HG02870 (cell line): ENCODE measurements at regions not wholly inside any gene's neighbourhood (a gene's known extent, or its start where the extent isn't known, plus 50 kb on each side); places are given as distances from the start of the nearest gene placed in this dataset.

Source experiments
- ATAC-seq: cut with Tn5 transposase; IDR thresholded peaks from one replicate; pipeline ENCODE4 v1.9.1; 2021; ENCODE audit warnings: mild to moderate bottlenecking, moderate library complexity; ENCODE audit not compliant: unreplicated experiment

DNA sequence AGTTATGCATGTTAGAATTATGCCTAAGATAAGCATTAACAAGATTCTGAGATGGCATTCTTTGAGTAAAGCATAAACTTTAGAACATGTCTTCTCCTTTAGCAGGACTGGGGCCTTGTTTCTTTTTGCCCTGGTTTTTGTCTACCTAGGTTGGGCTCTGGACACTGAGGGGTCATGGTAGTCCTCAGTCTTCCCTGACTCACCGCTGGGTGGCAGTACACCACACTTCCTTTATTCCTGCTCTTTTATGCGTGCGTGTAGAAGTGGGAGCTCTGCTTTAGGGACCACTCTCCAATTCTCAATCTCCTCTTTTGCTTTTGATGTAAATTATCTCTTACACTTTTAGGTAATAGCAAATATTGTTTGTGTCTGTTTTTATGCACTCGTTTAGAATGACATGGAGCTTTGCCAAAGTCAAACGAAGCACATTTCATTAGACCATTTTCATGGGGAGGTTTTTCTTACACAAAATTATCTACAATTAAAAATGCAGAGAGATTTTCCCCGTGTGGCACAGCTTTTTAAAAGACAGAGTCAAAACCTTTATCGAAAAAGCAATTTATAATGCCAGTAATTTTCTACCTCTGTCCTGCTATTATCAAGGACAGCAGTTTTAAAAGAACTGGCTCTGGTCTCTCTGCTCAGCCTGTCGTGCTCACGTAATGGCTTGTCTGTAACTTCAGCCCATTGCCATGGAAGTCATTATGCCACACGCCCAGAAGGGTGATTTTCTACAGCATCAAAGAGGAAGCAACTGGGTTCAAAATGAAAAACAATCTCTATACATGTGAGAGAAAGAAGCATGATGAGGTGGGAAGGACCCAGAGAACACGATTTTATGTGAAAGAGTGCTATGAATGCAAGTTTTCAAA is 413.9 kb downstream of the COG6 start:
- ATAC-seq, result peak; percentile 56

DNA sequence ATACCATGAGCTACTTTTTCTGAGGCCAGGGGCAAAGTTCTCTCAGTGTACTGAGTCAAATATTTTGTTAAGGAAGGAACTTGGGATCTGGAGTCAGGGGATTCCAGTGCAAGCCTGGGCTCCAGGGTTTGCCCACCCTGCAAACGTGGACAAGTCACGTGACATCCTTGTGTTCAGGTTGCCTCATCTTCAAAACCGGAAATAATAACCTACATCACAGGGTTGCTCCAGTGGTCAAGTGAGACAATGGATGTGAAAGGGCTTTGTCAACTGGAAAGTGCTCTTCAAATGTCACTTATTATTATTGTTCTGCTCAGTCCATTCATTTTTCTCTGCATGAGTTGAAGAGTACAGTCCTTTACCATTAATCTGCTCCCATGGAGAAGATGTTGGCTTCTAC is 414.9 kb downstream of the COG6 start:
- no peak for ATAC-seq

DNA sequence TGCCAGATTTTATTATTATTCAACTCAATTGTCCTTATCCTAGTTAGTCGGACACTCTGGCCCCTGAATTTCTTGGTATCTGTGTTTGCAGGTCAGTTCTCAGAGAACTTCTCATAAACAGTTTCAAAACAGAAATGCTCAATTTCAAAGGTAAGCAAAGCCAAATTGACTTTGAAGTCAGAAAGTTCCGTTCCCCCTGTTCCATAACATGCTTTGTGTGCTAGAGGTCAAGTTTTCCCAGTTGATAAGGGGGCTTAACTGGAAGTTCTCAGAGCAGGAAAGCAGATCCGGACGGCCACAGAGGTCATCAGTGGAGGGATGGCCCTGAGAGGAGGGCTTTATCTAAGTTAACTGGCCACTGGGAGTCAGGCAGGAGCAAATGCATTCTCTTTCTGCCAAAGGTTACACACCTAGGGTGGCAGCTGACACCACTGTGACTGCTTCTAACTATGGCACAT is 417.2 kb downstream of the COG6 start:
- ATAC-seq, result no peak

DNA sequence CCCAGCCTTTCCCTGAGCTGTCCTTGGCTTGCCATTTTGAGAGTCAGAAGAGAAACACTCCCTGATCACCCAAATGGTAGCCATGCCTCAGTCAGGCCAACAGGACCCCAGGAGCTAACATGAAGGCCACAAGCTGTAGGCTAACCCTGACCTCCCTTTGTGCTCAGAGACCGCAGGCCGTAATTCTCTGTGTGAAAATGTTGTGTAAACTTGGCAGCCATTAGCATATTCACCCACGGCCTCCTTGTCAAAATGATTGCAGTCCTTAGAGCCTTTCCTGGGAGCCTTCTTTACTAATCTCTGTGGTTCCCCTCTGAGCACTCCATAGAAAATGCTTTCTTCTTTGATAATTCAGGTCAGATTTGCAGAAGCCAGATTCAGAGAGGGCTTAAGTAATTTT is 418.9 kb downstream of the COG6 start:
- ATAC-seq, result no peak

DNA sequence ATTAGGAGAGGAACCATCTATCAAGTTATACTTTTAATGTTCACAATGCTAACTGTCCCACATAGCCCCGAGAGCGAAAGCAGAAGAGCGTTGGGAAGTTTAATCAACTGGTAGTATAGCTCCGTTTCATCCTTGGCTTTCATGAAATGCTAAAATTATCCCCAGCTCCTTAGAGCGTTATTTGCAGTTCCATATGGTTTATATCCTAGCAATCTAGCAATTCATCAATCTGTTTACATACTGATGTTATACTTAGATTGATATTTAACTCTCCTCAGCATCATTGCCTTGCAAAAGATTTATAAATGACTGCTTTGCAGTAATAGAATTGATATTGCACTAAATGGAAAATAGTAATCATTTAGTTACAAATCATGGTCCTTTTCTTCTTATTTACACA is 419.8 kb downstream of the COG6 start:
- ATAC-seq, result no peak

DNA sequence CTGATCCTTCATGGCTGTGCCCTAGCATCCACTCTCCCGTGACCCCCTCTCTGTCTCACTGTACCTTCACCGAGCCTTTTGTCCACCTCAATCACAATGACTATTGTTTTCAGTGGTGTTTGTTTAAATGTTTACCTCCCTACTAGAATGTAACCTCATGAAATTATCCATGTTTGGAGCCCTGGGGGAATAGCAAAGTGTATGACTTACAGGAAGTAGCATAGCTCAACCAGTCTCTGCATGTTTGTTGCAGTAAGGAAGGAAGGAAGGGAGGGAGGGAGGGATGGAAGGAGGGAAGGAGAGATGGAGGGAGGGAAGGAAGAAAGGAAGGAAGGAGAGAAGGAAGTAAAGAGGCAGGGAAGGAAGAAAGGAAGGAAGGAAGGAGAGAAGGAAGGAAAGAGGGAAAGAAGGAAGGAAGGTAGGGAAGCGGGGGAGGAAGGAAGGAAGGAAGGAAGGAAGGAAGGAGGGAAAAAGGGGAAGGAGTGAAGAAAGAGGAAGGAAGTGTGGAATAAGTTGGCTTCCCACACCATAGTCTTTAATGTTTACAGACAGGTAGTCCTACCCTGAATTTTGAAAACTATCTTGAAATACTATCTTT is 421.4 kb downstream of the COG6 start:
- ATAC-seq, result no peak

DNA sequence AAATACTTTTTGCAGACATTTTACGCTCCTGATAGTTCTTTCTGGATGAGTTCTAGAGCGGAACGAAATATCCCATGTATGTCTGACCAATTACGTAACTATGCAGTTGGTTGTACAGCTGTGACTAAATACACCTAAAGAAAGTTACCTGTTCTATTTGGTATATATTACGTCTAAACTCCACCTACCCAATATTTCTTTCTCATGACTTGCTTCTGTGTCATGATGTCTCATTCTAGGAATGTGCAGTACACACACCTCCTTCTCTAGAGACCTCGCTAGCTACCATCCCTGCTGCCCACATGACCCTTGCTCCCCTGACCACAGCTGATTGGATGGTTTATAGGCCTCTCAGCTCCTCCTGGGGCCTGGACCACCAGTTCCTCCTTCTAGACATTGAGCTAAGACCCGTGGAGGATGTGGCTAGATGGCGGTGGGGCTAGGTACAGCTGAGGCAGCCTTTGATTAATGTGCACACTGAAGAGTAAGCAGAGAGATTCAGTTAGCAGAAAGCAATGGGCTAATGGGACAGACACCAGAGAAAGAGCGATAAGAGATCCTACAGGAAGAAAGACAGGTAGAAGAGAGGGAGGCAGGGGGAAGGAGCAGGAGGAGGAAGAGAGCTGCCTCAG is 422.1 kb downstream of the COG6 start:
- ATAC-seq, result no peak

DNA sequence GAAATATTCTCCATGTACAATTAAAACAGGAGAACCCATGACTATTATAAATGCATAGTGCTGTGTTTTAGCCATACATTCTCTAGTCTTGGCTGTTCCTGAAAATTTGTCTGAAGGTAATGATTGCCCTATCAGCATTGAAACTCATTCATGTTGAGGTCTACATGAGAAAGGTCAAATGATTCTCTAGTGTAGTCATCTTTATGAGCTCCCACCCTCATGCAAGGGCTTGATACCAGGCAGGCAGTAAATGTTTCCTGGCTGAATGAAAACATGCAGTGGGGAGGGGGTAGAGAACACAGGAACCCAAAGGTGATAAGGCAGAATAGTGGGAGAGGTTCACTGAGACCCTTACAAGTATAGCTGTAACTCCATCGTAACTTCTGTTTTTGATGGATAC is 424.3 kb downstream of the COG6 start:
- ATAC-seq, result no peak

DNA sequence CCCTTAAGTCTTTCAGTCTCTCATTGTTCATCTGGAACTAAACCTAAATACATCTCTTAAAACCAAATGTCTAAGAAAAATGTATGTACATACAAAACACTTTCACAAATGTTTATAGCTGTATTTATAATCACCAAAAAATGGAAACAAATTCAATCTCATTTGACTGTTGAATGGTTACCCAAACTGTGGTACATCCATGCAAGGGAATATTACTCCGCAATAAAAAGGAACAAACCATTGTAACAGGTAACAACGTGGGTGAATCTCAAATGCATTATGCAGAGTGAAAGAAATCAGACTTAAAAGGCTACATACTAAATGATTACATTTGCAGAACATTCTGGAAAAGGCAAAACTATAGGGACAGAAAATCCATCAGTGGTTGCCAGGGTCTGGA is 425.2 kb downstream of the COG6 start:
- no peak for ATAC-seq

DNA sequence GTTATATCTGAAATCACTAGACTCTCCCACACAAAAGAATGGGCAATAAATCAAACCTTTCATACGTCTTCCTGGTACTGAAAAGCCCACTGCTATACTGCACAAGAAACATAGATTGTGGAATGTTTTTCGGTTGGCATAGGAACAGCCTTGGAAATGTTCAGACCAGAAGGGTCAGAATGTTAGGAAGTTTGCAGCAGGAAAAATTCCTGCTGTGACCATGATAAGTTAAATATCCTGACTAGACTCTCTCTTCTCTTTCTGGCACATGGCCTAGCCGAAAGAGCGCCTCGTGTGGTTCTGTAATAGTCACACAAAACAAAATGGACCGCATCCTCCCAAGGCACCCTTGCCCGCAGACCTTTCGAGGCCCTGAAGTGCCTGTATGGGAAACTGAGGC is 427.2 kb downstream of the COG6 start:
- ATAC-seq, result no peak

DNA sequence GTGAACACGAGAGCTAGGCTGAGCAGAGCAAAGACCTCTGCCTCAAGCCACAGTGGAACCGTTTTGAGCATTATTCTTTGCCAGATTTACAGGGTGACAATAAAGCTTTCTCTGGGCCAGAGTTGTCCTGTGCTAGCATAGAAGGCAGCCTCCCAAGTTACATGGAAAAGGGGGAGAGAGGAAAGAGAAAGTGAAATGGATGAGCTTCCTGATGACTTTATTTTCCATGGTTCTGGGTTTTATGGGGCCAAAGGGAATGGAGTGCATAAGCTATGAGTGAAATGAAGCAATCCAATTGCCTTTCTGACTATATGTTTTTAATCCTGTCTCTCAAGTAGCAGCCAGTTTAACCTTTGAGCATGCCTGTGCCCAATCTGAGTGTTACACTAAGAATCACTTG is 428.4 kb downstream of the COG6 start:
- no peak for ATAC-seq

DNA sequence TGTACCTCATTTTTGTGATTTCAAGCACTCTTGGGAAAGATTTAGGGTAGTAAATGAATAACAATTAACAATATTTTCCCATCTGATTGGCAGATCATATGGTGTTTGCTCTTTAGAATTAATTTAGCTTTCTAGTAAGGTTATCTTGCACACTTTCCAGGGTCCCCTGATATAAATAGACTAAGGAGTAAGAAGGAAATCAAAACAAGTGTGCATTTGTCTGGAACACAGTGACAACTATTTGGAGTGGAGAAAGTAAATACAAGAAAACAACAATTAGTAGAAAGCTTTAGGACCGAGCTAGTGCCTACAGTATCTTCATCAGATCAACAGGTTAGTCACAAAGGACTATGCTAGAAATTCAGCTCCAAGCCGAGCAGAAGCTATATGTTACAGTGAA is 429.5 kb downstream of the COG6 start:
- ATAC-seq, result no peak

DNA sequence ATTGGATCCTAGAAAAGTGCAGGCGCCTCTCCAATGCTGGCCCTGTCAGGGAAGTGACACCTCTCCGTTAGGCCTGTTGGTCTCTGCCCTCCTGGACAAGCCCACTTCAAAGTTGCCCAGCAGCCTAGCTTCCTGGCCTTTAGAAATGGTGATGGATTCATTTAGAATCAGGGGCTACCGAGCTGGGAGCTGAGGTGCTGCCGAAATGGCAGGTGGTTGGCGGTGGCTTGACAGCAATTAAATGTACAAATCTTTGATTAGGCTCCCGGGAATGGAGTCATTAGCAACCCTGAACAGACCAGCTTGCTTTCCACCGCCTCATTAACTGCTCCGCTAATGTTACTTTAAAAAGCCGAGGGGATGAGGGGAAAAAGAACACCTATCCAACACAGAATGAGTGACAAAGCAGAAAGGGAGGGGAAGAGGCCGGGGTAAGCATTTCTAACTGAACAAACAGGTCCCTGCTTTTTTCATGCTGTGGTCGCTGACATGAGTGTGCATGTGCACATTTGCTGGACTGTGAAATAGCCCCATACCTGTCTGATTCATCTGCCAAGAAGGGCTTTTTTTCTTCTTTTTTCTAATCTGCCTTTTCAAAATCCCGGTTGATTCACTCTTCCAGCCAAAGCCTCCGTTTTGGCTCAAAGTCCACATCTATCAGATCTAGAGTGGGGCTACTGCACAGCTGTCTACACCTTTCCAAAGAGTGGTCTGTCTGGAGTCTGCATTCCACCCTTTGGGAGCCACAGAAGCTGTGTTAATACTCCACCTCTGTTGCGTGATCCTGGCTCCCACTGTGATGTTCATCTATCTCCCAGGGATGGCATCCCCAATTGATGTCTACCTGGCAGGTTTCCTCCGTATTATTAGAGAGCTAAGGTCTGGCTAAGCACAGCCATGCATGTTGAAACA is 431.9 kb downstream of the COG6 start:
- ATAC-seq, result no peak

DNA sequence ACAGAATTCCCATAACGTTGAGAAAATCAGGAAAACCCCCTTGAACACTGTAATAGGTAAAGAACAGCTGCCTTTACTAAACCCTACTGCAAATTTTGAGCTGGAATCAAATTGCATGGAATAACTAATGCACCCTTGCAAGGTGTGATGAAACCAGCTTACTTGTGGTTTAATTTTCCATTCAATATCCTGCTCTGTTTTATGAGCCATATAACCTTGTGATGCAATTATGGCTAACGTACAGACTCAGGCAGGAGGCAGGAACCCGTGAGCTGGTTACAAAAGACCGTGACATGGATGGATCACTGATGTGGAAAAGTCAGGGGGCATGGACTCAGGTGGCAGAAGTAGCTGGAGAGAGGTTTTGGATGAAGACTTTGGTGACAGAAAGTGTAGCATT is 438.6 kb downstream of the COG6 start:
- ATAC-seq, result no peak

DNA sequence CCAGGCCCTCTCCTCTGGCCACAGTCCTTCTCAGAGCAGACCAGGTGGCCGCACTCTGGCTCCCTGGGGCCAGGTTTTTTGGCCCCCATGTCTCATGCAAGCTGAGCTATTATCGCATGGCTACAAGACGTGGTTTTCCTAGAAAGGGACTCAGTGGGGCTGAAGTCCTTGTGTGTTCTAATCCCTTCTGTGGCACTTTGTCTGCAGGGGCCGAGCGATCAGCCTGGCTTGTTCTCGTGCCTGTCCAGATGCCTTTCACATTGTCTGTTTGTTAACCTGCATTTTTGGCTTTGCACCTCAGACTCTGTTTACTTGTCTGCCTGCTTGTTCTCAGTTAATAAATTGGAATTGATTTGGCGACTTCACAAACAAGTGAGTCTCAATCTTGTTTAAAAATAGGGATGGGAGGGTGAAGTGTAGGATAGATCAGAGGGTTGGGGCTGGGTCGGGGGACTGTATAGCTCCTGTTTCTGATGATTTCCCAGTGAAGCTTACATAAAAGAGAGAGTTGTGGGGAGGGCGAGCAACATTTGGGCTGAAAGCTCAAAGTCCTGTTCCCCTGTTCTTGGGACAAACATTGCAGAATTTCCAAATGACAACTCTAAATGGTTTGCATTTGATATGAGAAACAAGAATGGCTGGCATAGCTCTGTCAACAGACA is 440.4 kb downstream of the COG6 start:
- ATAC-seq, result no peak

DNA sequence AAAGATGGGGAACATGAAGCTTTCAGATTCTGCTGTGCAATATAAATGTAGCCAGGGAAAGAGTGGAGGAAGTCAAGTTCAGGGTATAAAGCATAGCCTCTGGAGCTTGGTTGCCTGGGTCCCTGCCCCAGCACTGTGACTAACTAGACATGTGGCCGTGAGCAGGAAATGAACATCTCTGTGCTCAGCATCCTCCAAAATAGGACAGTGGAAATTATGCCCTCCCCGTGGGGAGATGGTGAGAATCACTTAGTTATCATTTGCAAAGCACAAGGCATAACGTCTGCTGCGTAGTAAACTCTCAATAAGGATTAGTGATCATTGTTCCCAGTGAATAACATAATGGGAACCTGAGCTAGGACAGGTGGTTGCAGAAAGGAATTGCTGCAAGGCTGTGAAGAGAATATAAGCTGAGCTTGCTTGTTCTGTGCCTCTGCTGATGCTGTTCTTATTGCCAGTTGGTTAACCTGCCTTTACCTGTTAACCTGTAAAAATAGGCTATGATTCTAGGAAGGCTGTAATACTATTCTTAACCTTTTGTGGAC is 441.0 kb downstream of the COG6 start:
- no peak for ATAC-seq

DNA sequence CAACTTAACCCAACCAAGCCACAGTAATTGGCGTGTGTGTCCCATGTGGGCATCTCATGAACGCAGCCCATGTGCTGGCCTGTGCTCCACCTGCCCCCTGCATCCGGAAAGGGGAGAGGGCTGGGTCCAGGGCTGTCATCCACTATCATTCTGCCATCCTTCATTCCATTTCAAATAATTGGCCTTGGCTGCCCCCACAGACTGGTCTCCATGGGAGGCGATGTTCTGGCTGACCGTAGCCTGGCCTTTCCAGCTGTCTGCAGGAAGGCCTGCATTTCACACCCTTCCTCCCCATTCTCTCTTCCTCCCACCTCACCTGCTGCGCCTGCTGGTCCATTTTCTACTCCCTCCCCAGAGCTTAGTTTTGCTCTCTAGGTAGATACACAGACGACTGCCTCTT is 442.8 kb downstream of the COG6 start:
- ATAC-seq, result no peak

DNA sequence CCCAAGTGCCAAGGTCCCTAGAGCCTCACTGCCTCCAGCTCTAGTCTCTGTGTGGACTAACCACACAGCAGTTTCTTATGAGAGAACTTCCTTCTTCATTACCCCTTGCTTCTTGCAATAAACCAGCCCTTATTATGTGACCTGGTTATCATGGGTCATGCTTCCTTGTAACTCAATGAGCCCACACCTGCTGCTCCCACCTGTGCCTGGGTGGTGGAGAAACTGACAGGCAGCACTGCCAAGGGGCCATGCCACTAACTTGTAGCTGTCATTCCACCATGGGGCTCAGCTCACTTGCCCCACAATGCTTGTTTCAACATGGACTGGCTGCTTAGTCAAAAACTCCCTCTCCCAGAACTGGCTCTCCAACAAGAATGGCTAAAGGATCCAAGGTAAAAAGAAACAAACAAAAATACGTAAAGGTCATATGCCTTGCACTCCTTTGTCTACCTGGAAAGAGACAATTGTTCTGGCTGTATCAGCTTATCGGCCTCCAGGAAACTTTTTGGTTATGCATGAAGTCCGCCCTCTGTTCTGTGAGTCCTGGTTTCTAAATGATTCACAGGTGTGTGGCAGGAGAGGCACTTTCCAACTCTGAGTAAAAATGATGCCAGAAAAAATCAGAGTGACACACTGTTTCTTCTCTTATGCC is 446.4 kb downstream of the COG6 start:
- peak; percentile 91 for ATAC-seq

DNA sequence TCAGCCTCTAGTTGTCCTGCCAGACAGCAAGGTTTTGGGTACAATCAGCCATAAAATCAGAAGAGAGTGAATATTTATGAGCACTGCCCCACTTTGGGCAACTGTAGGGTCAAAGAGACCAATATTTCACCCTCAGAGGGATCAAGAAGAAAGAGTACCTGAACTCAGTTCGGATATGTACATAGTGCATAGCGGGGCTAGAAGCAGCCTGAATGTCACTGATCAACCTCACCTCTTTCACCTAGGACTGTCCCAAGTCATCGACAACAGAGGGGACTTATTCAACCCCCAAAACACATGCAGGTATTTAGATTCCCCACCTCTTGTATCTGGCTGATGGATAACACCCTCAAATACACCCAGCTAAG is 446.9 kb downstream of the COG6 start:
- peak; percentile 18 for ATAC-seq

DNA sequence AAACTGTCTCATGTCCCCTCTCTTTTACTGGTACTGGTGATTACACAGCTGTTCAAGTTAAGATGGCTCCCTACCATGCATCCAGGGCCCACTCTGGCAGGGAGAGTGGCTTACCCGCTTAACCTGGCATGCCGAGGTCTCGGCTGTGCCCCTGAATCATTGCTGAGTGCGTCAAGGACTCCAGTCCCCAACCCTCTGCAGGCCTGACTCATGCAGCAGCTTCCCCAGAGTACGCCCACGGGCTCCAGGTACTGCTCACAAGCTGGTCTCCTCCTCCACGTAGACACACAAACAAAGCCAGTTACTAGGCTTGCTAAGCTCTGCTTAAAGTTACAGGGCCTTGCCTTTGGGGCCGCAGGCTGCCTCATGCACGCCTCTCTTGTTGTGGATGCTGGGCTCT is 447.4 kb downstream of the COG6 start:
- peak; percentile 39 for ATAC-seq
